H1 (cell line): ENCODE measurements at regions not wholly inside any gene's neighbourhood (a gene's known extent, or its start where the extent isn't known, plus 50 kb on each side); places are given as distances from the start of the nearest gene placed in this dataset.

Experiments
- CTCF ChIA-PET: fragments of 300-600 bp; sonication (Branson Sonifier 250); formaldehyde crosslinking; loops from one replicate; lab custom pipeline; 2021; ENCODE audit not compliant: partially characterized antibody; lab: Charles Lee
- POLR2A ChIA-PET: fragments of 300-600 bp; sonication (Branson Sonifier 250); formaldehyde crosslinking; loops from one replicate; lab custom pipeline; 2021; ENCODE audit warnings: inconsistent platforms; ENCODE audit not compliant: partially characterized antibody; lab: Charles Lee
- DNase-seq, 2 experiments: peaks; one replicate each; pipeline versions ENCODE4 v3.0.0 to v3.0.0-alpha.2; 2010 to 2022; ENCODE audit warnings: low spot score in 2 of 2, low read depth in 1 of 2, mixed read lengths in 1 of 2
- FAIRE-seq: peaks from 2 replicates; lab custom pipeline; 2011; peaks lifted over from hg19 to GRCh38; lab: Jason Lieb, UNC
- H2AFZ ChIP-seq: 2 replicates; pipeline ENCODE4 v1.8.1; 2012; ENCODE audit warnings: low read length, inconsistent platforms
- H2AK5ac ChIP-seq: 2 replicates; pipeline ENCODE4 v1.6.1; 2013; ENCODE audit warnings: low read depth, low read length
- H2BK120ac ChIP-seq: replicated peaks from 2 replicates; pipeline ENCODE3; 2013; ENCODE audit warnings: low read depth, low read length, inconsistent platforms
- H2BK12ac ChIP-seq: 2 replicates; pipeline ENCODE4 v1.6.1; 2013; ENCODE audit warnings: low read depth, low read length
- H2BK15ac ChIP-seq: 2 replicates; pipeline ENCODE4 v1.6.1; 2013; ENCODE audit warnings: low read length
- H2BK20ac ChIP-seq: 2 replicates; pipeline ENCODE4 v1.6.1; 2013; ENCODE audit warnings: low read length
- H2BK5ac ChIP-seq: 2 replicates; pipeline ENCODE4 v1.6.1; 2013; ENCODE audit warnings: low read depth, low read length
- H3K14ac ChIP-seq: 2 replicates; pipeline ENCODE4 v1.6.1; 2013; ENCODE audit warnings: inconsistent platforms; ENCODE audit not compliant: insufficient read length
- H3K18ac ChIP-seq: 2 replicates; pipeline ENCODE4 v1.6.1; 2013; ENCODE audit warnings: low read length; ENCODE audit errors: extremely low read depth
- H3K23ac ChIP-seq: 2 replicates; pipeline ENCODE4 v1.6.1; 2013; ENCODE audit warnings: inconsistent platforms; ENCODE audit not compliant: insufficient read length
- H3K23me2 ChIP-seq: 2 replicates; pipeline ENCODE4 v1.6.1; 2013; ENCODE audit warnings: low read depth, low read length
- H3K27ac ChIP-seq: 2 replicates; pipeline ENCODE4 v1.6.1; 2011; ENCODE audit warnings: low read depth, low read length, inconsistent platforms
- H3K27me3 ChIP-seq, 4 experiments: replicated peaks in 1 of 4; 1 replicate in 1 of 4; 2 replicates in 3 of 4; pipeline versions ENCODE4 v1.6.1 to v1.8.1; 2011 to 2013; ENCODE audit warnings: low read length in 3 of 4, mild to moderate bottlenecking in 3 of 4, inconsistent platforms in 2 of 4, mixed read lengths in 2 of 4, moderate library complexity in 1 of 4; ENCODE audit not compliant: control insufficient read depth in 3 of 4, insufficient read depth in 3 of 4; ENCODE audit errors: extremely low read depth in 1 of 4
- H3K36me3 ChIP-seq, 4 experiments: 2 replicates each; pipeline versions ENCODE4 v1.6.1 to v1.8.1; 2011 to 2013; ENCODE audit warnings: mild to moderate bottlenecking in 4 of 4, low read length in 3 of 4, moderate library complexity in 2 of 4, control low read depth in 1 of 4, inconsistent platforms in 1 of 4; ENCODE audit not compliant: insufficient read depth in 4 of 4, control insufficient read depth in 2 of 4
- H3K4ac ChIP-seq: replicated peaks from 2 replicates; pipeline ENCODE3; 2013; ENCODE audit warnings: low read length, low read depth, mixed read lengths, inconsistent platforms; ENCODE audit not compliant: insufficient read length
- H3K4me1 ChIP-seq, 4 experiments: replicated peaks in 1 of 4; 1 replicate in 1 of 4; 2 replicates in 3 of 4; pipeline versions ENCODE4 v1.6.1 to v1.8.1; 2011 to 2013; ENCODE audit warnings: low read length in 3 of 4, inconsistent platforms in 2 of 4, mixed read lengths in 1 of 4; ENCODE audit not compliant: insufficient read depth in 4 of 4, control insufficient read depth in 3 of 4
- H3K4me2 ChIP-seq, 2 experiments: 2 replicates each; pipeline versions ENCODE4 v1.6.1 to v1.8.1; 2011 to 2013; ENCODE audit warnings: low read depth in 2 of 2, low read length in 2 of 2, control low read depth in 1 of 2, inconsistent platforms in 1 of 2, mild to moderate bottlenecking in 1 of 2; ENCODE audit not compliant: insufficient read depth in 1 of 2
- H3K4me3 ChIP-seq, 4 experiments: fragments of 200-600, 300-600 bp in 1 of 4; sonication (generic), shearing (Covaris generic), sonication (Bioruptor Twin) in 1 of 4; 2 replicates each; pipeline versions ENCODE4 v1.5.1 to v1.8.1; 2011 to 2016; ENCODE audit warnings: low read length in 4 of 4, low read depth in 3 of 4, control low read depth in 2 of 4, inconsistent platforms in 2 of 4, mild to moderate bottlenecking in 2 of 4, mixed read lengths in 1 of 4, moderate library complexity in 1 of 4; ENCODE audit not compliant: insufficient read depth in 2 of 4; ENCODE audit errors: extremely low read depth in 1 of 4
- H3K56ac ChIP-seq: replicated peaks from 2 replicates; pipeline ENCODE3; 2013; ENCODE audit warnings: low read depth, mild to moderate bottlenecking, mixed read lengths, low read length, inconsistent platforms; ENCODE audit not compliant: insufficient read length
- H3K79me1 ChIP-seq: 2 replicates; pipeline ENCODE4 v1.6.1; 2013; ENCODE audit warnings: low read depth, low read length, control low read depth
- H3K79me2 ChIP-seq, 2 experiments: 2 replicates each; pipeline versions ENCODE4 v1.6.1 to v1.8.1; 2012 to 2013; ENCODE audit warnings: low read length in 2 of 2, mild to moderate bottlenecking in 2 of 2, inconsistent platforms in 1 of 2; ENCODE audit not compliant: insufficient read depth in 2 of 2, control insufficient read depth in 1 of 2
- H3K9ac ChIP-seq, 4 experiments: replicated peaks in 1 of 4; 1 replicate in 1 of 4; 2 replicates in 3 of 4; pipeline versions ENCODE4 v1.6.1 to v1.8.1; 2011 to 2013; ENCODE audit warnings: low read depth in 3 of 4, low read length in 3 of 4, control low read depth in 2 of 4, mild to moderate bottlenecking in 2 of 4, moderate library complexity in 2 of 4, inconsistent platforms in 1 of 4; ENCODE audit errors: extremely low read depth in 1 of 4
- H3K9me3 ChIP-seq, 2 experiments: 2 replicates each; pipeline versions ENCODE4 v1.6.1 to v1.8.1; 2012 to 2013; ENCODE audit warnings: mild to moderate bottlenecking in 2 of 2, moderate library complexity in 2 of 2, control low read depth in 1 of 2, inconsistent platforms in 1 of 2, low read depth in 1 of 2, low read length in 1 of 2, mixed read lengths in 1 of 2; ENCODE audit not compliant: insufficient read depth in 2 of 2
- H4K20me1 ChIP-seq, 2 experiments: replicated peaks in 1 of 2; 2 replicates each; pipeline versions ENCODE3 to v1.8.1; 2011 to 2013; ENCODE audit warnings: inconsistent platforms in 2 of 2, low read length in 2 of 2, mild to moderate bottlenecking in 1 of 2; ENCODE audit not compliant: insufficient read depth in 2 of 2, control insufficient read depth in 1 of 2
- H4K5ac ChIP-seq: 2 replicates; pipeline ENCODE4 v1.6.1; 2013; ENCODE audit warnings: low read length, low read depth, mixed read lengths, inconsistent platforms; ENCODE audit not compliant: insufficient read length
- H4K8ac ChIP-seq: 2 replicates; pipeline ENCODE4 v1.8.0; 2013; ENCODE audit warnings: mild to moderate bottlenecking, moderate library complexity, low read length, inconsistent platforms; ENCODE audit not compliant: insufficient read depth; ENCODE audit errors: extremely low read depth
- H4K91ac ChIP-seq: replicated peaks from 2 replicates; pipeline ENCODE3; 2013; ENCODE audit warnings: low read length, mixed read lengths, inconsistent platforms; ENCODE audit not compliant: insufficient read length
- ATF3 ChIP-seq: IDR thresholded peaks from 2 replicates; pipeline ENCODE4 v1.6.1; 2011; ENCODE audit warnings: low read depth, mild to moderate bottlenecking, low read length; ENCODE audit not compliant: insufficient read depth
- BRCA1 ChIP-seq: IDR thresholded peaks from 2 replicates; pipeline ENCODE4 v1.6.1; 2012; ENCODE audit warnings: low read depth, low read length, improper control_type of control experiment
- CHD1 ChIP-seq: IDR thresholded peaks from 2 replicates; pipeline ENCODE4 v1.6.1; 2012; ENCODE audit warnings: low read depth, low read length, improper control_type of control experiment
- RNF2 ChIP-seq: fragments of 200-900, 300-1000 bp; sonication (generic); IDR thresholded peaks from 2 replicates; pipeline ENCODE4 v1.7.1; 2016; ENCODE audit warnings: borderline replicate concordance, low read depth, mild to moderate bottlenecking, antibody characterized with exemption, low read length; ENCODE audit not compliant: poor library complexity, severe bottlenecking; ENCODE audit errors: missing control alignments
- SIN3A ChIP-seq, 2 experiments: IDR thresholded peaks in 1 of 2; conservative IDR thresholded peaks in 1 of 2; 2 replicates each; pipeline ENCODE4 v1.6.1; 2011 to 2012; ENCODE audit warnings: low read length in 2 of 2, improper control_type of control experiment in 1 of 2, low read depth in 1 of 2, mild to moderate bottlenecking in 1 of 2
- SUZ12 ChIP-seq: fragments of 200-600 bp; sonication (generic); IDR thresholded peaks from 2 replicates; pipeline ENCODE4 v1.6.1; 2012; ENCODE audit warnings: mild to moderate bottlenecking, inconsistent platforms, low read length, moderate library complexity, mixed read lengths
- WGBS, 2 experiments: shearing (Covaris generic) in 1 of 2; methylation state at CpG; one replicate each; pipeline versions ENCODE4 v1.1.6 to v1.1.7; 2013 to 2015; ENCODE audit warnings: low lambda C conversion rate in 2 of 2, mixed read lengths in 2 of 2, inconsistent platforms in 1 of 2, low coverage in 1 of 2, missing lambda C conversion rate in 1 of 2; ENCODE audit not compliant: insufficient replicate concordance in 2 of 2, insufficient coverage in 1 of 2, insufficient read length in 1 of 2; ENCODE audit errors: extremely low coverage in 1 of 2, missing lambda C conversion rate in 1 of 2; 5-methylcytosine and 5-hydroxymethylcytosine counted together
- TF ChIP-seq, protein P1 (sequence below): IDR thresholded peaks from 2 replicates; pipeline ENCODE4 v1.6.1; 2012; ENCODE audit warnings: low read length, inconsistent platforms

- peaks cover 0 to 3% (median 0%) of the 10 kb centered on the region in 4 experiments; a peak in 1 of 7 replicates for H3K4me1 ChIP-seq
- H2BK15ac ChIP-seq: no peak overlapping the region
- H3K27ac ChIP-seq: no peak overlapping the region
- H3K9ac ChIP-seq: no peak overlapping the region
- no peak overlapping the region for H2BK120ac ChIP-seq
- no peak overlapping the region for H4K8ac ChIP-seq
- H3K79me2 ChIP-seq: no peaks in the 10 kb centered on the region
- no peaks in the 10 kb centered on the region for H3K79me1 ChIP-seq
- no peak overlapping the region for H2BK5ac ChIP-seq
- ChIA-PET CTCF (interaction anchor here (0.6 to 1.0 kb wide), 3 partner anchors 8 to 108 kb away, joined by 3 read pairs; no protein-coding TSS in a partner anchor), POLR2A (no interaction called here)
- TF ChIP-seq BRCA1 (no peak), SIN3A (conservative IDR thresholded peaks at IDR 0.05 in 1 of 2, IDR thresholded peaks at IDR 0.05 in 1 of 2; ENCODE audit: low read depth in 1 of 2, low read length in 2 of 2) (no peak), ATF3 (no peak), CHD1 (no peak), SUZ12 (no peak), RNF2 (no peak)
- TF ChIP-seq, protein P1, sequence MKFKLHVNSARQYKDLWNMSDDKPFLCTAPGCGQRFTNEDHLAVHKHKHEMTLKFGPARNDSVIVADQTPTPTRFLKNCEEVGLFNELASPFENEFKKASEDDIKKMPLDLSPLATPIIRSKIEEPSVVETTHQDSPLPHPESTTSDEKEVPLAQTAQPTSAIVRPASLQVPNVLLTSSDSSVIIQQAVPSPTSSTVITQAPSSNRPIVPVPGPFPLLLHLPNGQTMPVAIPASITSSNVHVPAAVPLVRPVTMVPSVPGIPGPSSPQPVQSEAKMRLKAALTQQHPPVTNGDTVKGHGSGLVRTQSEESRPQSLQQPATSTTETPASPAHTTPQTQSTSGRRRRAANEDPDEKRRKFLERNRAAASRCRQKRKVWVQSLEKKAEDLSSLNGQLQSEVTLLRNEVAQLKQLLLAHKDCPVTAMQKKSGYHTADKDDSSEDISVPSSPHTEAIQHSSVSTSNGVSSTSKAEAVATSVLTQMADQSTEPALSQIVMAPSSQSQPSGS: no peak
- no peak overlapping the region for H3K4me3 ChIP-seq
- no peak overlapping the region for H3K18ac ChIP-seq
- no peak for DNase-seq
- H3K36me3 ChIP-seq: no peaks in the 10 kb centered on the region
- FAIRE-seq: no peak
- WGBS, 2 experiments: 92% methylated on average over 3 of the region's 3 CpGs; no CpG with 5 or more reads in 1 of the 2 experiments
- no peak overlapping the region for H4K91ac ChIP-seq
- H3K23me2 ChIP-seq: no peaks in the 10 kb centered on the region
- peaks cover 0 to 3% of the 10 kb centered on the region in 2 experiments; a peak in 1 of 4 replicates for H3K9me3 ChIP-seq
- no peak overlapping the region for H3K4ac ChIP-seq
- no peak overlapping the region for H2AK5ac ChIP-seq
- no peak overlapping the region for H3K23ac ChIP-seq
- H4K20me1 ChIP-seq: no peaks in the 10 kb centered on the region
- no peak overlapping the region for H3K56ac ChIP-seq
- H2BK20ac ChIP-seq: no peak overlapping the region
- H3K4me2 ChIP-seq: no peak overlapping the region
- H2AFZ ChIP-seq: no peak overlapping the region
- H3K14ac ChIP-seq: no peak overlapping the region
- no peak overlapping the region for H2BK12ac ChIP-seq
- no peaks in the 10 kb centered on the region for H3K27me3 ChIP-seq
- H4K5ac ChIP-seq: no peak overlapping the region
These were observed 333.2 kb downstream of the GABRB3 start for GRCh38 chr15:26439681-26440080.
